ENCODE measurements at regions not wholly inside any gene's neighbourhood (a gene's known extent, or its start where the extent isn't known, plus 50 kb on each side); places are given as distances from the start of the nearest gene placed in this dataset.

GRCh38 chr7:46440186-46440585 lies 519.1 kb upstream of the IGFBP3 start:
- DNase-seq = no peak
- Histone ChIP-seq H3K27ac (ENCODE audit: low read length) (no peak overlapping the region), H3K9me3 (no peaks in the 10 kb centered on the region), H3K4me3 (ENCODE audit: control insufficient read depth in 1 of 2, extremely low read depth in 1 of 2, low read length in 1 of 2) (no peak overlapping the region), H3K4me1 (ENCODE audit: control insufficient read depth in 1 of 2, extremely low read depth in 1 of 2, insufficient read depth in 2 of 2, low read length in 2 of 2) (no peaks in the 10 kb centered on the region), H3K27me3 (replicated peaks in 1 of 2; ENCODE audit: control insufficient read depth in 2 of 2, extremely low read depth in 1 of 2, insufficient read depth in 2 of 2, low read length in 1 of 2) (no peaks in the 10 kb centered on the region), H3K36me3 (ENCODE audit: control insufficient read depth in 2 of 2, extremely low read depth in 1 of 2, insufficient read depth in 1 of 2, low read length in 1 of 2) (no peaks in the 10 kb centered on the region)
- ATAC-seq (replicated peaks in 1 of 4) = no peak
- H3K36me3 Mint-ChIP-seq = no peaks in the 10 kb centered on the region
- WGBS (ENCODE audit: insufficient coverage) = 94% methylated on average over 2 of the region's 6 CpGs
- ChIA-PET POLR2A (no interaction called here), CTCF (no interaction called here)
- H3K4me3 Mint-ChIP-seq = no peak overlapping the region
- H3K4me1 Mint-ChIP-seq = no peaks in the 10 kb centered on the region
- no peak overlapping the region for H3K27ac Mint-ChIP-seq
- H3K9me3 Mint-ChIP-seq = peaks cover 14 to 23% (median 22%) of the 10 kb centered on the region in 3 donors
- H3K27me3 Mint-ChIP-seq = no peaks in the 10 kb centered on the region

GRCh38 chr7:46432708-46433107 lies 511.6 kb upstream of the IGFBP3 start:
- Mint-ChIP-seq H3K9me3 (peaks cover 17 to 27% (median 27%) of the 10 kb centered on the region in 3 donors), H3K27ac (no peak overlapping the region), H3K4me1 (no peaks in the 10 kb centered on the region), H3K4me3 (no peak overlapping the region), H3K36me3 (no peaks in the 10 kb centered on the region), H3K27me3 (no peaks in the 10 kb centered on the region)
- H3K4me3 ChIP-seq (ENCODE audit: control insufficient read depth in 1 of 2, extremely low read depth in 1 of 2, low read length in 1 of 2) = no peak overlapping the region
- DNase-seq (no peak), ATAC-seq (replicated peaks in 1 of 4) (no peak)
- 67% methylated on average over 1 of the region's 4 CpGs for WGBS (ENCODE audit: insufficient coverage)
- H3K9me3 ChIP-seq = no peaks in the 10 kb centered on the region
- peaks cover 0 to 2% of the 10 kb centered on the region in 2 experiments for H3K27me3 ChIP-seq (replicated peaks in 1 of 2; ENCODE audit: control insufficient read depth in 2 of 2, extremely low read depth in 1 of 2, insufficient read depth in 2 of 2, low read length in 1 of 2)
- ChIA-PET POLR2A (no interaction called here), CTCF (no interaction called here)
- no peak overlapping the region for H3K27ac ChIP-seq (ENCODE audit: low read length)
- no peaks in the 10 kb centered on the region for H3K36me3 ChIP-seq (ENCODE audit: control insufficient read depth in 2 of 2, extremely low read depth in 1 of 2, insufficient read depth in 1 of 2, low read length in 1 of 2)
- no peaks in the 10 kb centered on the region for H3K4me1 ChIP-seq (ENCODE audit: control insufficient read depth in 1 of 2, extremely low read depth in 1 of 2, insufficient read depth in 2 of 2, low read length in 2 of 2)

- Mint-ChIP-seq H3K4me1 (no peaks in the 10 kb centered on the region), H3K4me3 (no peak overlapping the region), H3K27me3 (no peaks in the 10 kb centered on the region), H3K36me3 (no peaks in the 10 kb centered on the region), H3K9me3 (peaks cover 14 to 19% (median 14%) of the 10 kb centered on the region in 3 donors), H3K27ac (no peak overlapping the region)
- Histone ChIP-seq H3K36me3 (ENCODE audit: control insufficient read depth in 2 of 2, extremely low read depth in 1 of 2, insufficient read depth in 1 of 2, low read length in 1 of 2) (no peaks in the 10 kb centered on the region), H3K4me3 (ENCODE audit: control insufficient read depth in 1 of 2, extremely low read depth in 1 of 2, low read length in 1 of 2) (no peak overlapping the region), H3K27me3 (replicated peaks in 1 of 2; ENCODE audit: control insufficient read depth in 2 of 2, extremely low read depth in 1 of 2, insufficient read depth in 2 of 2, low read length in 1 of 2) (peaks cover 0 to 6% of the 10 kb centered on the region in 2 experiments), H3K9me3 (no peaks in the 10 kb centered on the region), H3K27ac (ENCODE audit: low read length) (no peak overlapping the region), H3K4me1 (ENCODE audit: control insufficient read depth in 1 of 2, extremely low read depth in 1 of 2, insufficient read depth in 2 of 2, low read length in 2 of 2) (no peaks in the 10 kb centered on the region)
- ChIA-PET POLR2A (no interaction called here), CTCF (no interaction called here)
- no peak for DNase-seq
- ATAC-seq (replicated peaks in 1 of 4) = no peak
These were observed 507.2 kb upstream of the IGFBP3 start for GRCh38 chr7:46428295-46428694.

- H3K27me3 ChIP-seq (replicated peaks in 1 of 2; ENCODE audit: control insufficient read depth in 2 of 2, extremely low read depth in 1 of 2, insufficient read depth in 2 of 2, low read length in 1 of 2) = peaks cover 0 to 6% of the 10 kb centered on the region in 2 experiments
- Mint-ChIP-seq H3K36me3 (no peaks in the 10 kb centered on the region), H3K4me3 (no peak overlapping the region), H3K4me1 (no peaks in the 10 kb centered on the region), H3K9me3 (peaks cover 7 to 20% (median 11%) of the 10 kb centered on the region in 3 donors), H3K27me3 (no peaks in the 10 kb centered on the region), H3K27ac (no peak overlapping the region)
- no peak overlapping the region for H3K27ac ChIP-seq (ENCODE audit: low read length)
- ATAC-seq (replicated peaks in 1 of 4) (no peak), DNase-seq (no peak)
- ChIA-PET CTCF (no interaction called here), POLR2A (no interaction called here)
- H3K36me3 ChIP-seq (ENCODE audit: control insufficient read depth in 2 of 2, extremely low read depth in 1 of 2, insufficient read depth in 1 of 2, low read length in 1 of 2) = no peaks in the 10 kb centered on the region
- WGBS (ENCODE audit: insufficient coverage) = 100% methylated on average over 1 of the region's 1 CpG
- no peak overlapping the region for H3K4me3 ChIP-seq (ENCODE audit: control insufficient read depth in 1 of 2, extremely low read depth in 1 of 2, low read length in 1 of 2)
- no peaks in the 10 kb centered on the region for H3K4me1 ChIP-seq (ENCODE audit: control insufficient read depth in 1 of 2, extremely low read depth in 1 of 2, insufficient read depth in 2 of 2, low read length in 2 of 2)
- H3K9me3 ChIP-seq = no peaks in the 10 kb centered on the region
These were observed 503.9 kb upstream of the IGFBP3 start for GRCh38 chr7:46424934-46425333.

- Mint-ChIP-seq H3K4me3 (no peak overlapping the region), H3K36me3 (no peaks in the 10 kb centered on the region), H3K9me3 (peaks cover 3 to 12% (median 7%) of the 10 kb centered on the region in 3 donors), H3K27me3 (no peaks in the 10 kb centered on the region), H3K27ac (no peak overlapping the region), H3K4me1 (no peaks in the 10 kb centered on the region)
- no peak for ATAC-seq (replicated peaks in 1 of 4)
- DNase-seq = no peak
- Histone ChIP-seq H3K9me3 (no peaks in the 10 kb centered on the region), H3K4me1 (ENCODE audit: control insufficient read depth in 1 of 2, extremely low read depth in 1 of 2, insufficient read depth in 2 of 2, low read length in 2 of 2) (no peaks in the 10 kb centered on the region), H3K4me3 (ENCODE audit: control insufficient read depth in 1 of 2, extremely low read depth in 1 of 2, low read length in 1 of 2) (no peak overlapping the region), H3K27ac (ENCODE audit: low read length) (no peak overlapping the region), H3K36me3 (ENCODE audit: control insufficient read depth in 2 of 2, extremely low read depth in 1 of 2, insufficient read depth in 1 of 2, low read length in 1 of 2) (no peaks in the 10 kb centered on the region), H3K27me3 (replicated peaks in 1 of 2; ENCODE audit: control insufficient read depth in 2 of 2, extremely low read depth in 1 of 2, insufficient read depth in 2 of 2, low read length in 1 of 2) (peaks cover 0 to 4% of the 10 kb centered on the region in 2 experiments)
- ChIA-PET CTCF (no interaction called here), POLR2A (no interaction called here)
- WGBS (ENCODE audit: insufficient coverage) = 57% methylated on average over 1 of the region's 2 CpGs
These were observed 500.6 kb upstream of the IGFBP3 start for GRCh38 chr7:46421441-46422230.

- DNase-seq (no peak), ATAC-seq (replicated peaks in 1 of 4) (no peak)
- no peaks in the 10 kb centered on the region for H3K4me1 ChIP-seq (ENCODE audit: control insufficient read depth in 1 of 2, extremely low read depth in 1 of 2, insufficient read depth in 2 of 2, low read length in 2 of 2)
- ChIA-PET POLR2A (no interaction called here), CTCF (no interaction called here)
- peaks cover 0 to 6% of the 10 kb centered on the region in 2 experiments for H3K27me3 ChIP-seq (replicated peaks in 1 of 2; ENCODE audit: control insufficient read depth in 2 of 2, extremely low read depth in 1 of 2, insufficient read depth in 2 of 2, low read length in 1 of 2)
- no peak overlapping the region for H3K4me3 Mint-ChIP-seq
- WGBS (ENCODE audit: insufficient coverage) = no CpG with 5 or more reads among the region's 2 CpGs
- no peaks in the 10 kb centered on the region for H3K4me1 Mint-ChIP-seq
- H3K27ac Mint-ChIP-seq = no peak overlapping the region
- H3K4me3 ChIP-seq (ENCODE audit: control insufficient read depth in 1 of 2, extremely low read depth in 1 of 2, low read length in 1 of 2) = no peak overlapping the region
- no peaks in the 10 kb centered on the region for H3K36me3 ChIP-seq (ENCODE audit: control insufficient read depth in 2 of 2, extremely low read depth in 1 of 2, insufficient read depth in 1 of 2, low read length in 1 of 2)
- no peaks in the 10 kb centered on the region for H3K9me3 ChIP-seq
- peaks cover 0 to 9% (median 0%) of the 10 kb centered on the region in 3 donors for H3K9me3 Mint-ChIP-seq
- no peaks in the 10 kb centered on the region for H3K36me3 Mint-ChIP-seq
- H3K27ac ChIP-seq (ENCODE audit: low read length) = no peak overlapping the region
- H3K27me3 Mint-ChIP-seq = no peaks in the 10 kb centered on the region
These were observed 493.9 kb upstream of the IGFBP3 start for GRCh38 chr7:46414946-46415345.

GRCh38 chr7:46411236-46411635 lies 490.2 kb upstream of the IGFBP3 start:
- Mint-ChIP-seq H3K27ac (no peak overlapping the region), H3K9me3 (peaks cover 0 to 4% (median 0%) of the 10 kb centered on the region in 3 donors), H3K36me3 (no peaks in the 10 kb centered on the region), H3K4me3 (no peak overlapping the region), H3K4me1 (no peaks in the 10 kb centered on the region), H3K27me3 (no peaks in the 10 kb centered on the region)
- ATAC-seq (replicated peaks in 1 of 4) (no peak), DNase-seq (no peak)
- Histone ChIP-seq H3K27me3 (replicated peaks in 1 of 2; ENCODE audit: control insufficient read depth in 2 of 2, extremely low read depth in 1 of 2, insufficient read depth in 2 of 2, low read length in 1 of 2) (peaks cover 0 to 6% of the 10 kb centered on the region in 2 experiments), H3K4me1 (ENCODE audit: control insufficient read depth in 1 of 2, extremely low read depth in 1 of 2, insufficient read depth in 2 of 2, low read length in 2 of 2) (no peaks in the 10 kb centered on the region), H3K9me3 (no peaks in the 10 kb centered on the region), H3K27ac (ENCODE audit: low read length) (no peak overlapping the region), H3K4me3 (ENCODE audit: control insufficient read depth in 1 of 2, extremely low read depth in 1 of 2, low read length in 1 of 2) (no peak overlapping the region), H3K36me3 (ENCODE audit: control insufficient read depth in 2 of 2, extremely low read depth in 1 of 2, insufficient read depth in 1 of 2, low read length in 1 of 2) (no peaks in the 10 kb centered on the region)
- ChIA-PET POLR2A (no interaction called here), CTCF (no interaction called here)

All from T-cell (primary cell).